ENCODE measurements at regions not wholly inside any gene's neighbourhood (a gene's known extent, or its start where the extent isn't known, plus 50 kb on each side); places are given as distances from the start of the nearest gene placed in this dataset.

DNA sequence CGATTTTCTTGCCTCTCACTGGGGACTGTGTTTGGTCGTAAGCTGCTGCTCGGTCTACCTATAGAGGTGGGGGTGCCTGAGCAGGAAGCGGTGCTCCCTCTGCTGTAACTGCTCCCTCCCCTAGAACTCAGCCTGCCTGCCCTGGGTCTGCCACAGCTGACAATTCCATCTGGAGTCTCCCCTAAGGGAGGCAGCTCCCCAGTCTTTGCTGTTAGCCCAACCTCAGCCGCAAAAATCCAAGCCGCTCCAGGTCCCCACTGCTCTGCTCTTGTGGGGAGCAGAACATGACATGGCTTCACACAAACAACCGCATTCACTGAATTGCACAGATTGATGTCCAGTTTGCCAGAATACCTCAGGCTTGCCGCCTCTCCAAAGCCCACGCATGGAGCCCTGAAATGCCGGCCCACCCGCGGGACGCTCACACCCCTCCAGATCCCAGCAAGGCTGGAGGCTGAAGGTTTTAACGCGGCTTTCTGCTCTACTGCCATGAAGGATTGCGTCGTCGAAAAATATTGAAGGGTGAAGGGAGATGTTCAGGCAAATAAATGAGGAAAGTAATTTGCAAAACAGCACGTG lies 221.5 kb upstream of the FOXF1 start:
- DNase-seq: no peak

DNA sequence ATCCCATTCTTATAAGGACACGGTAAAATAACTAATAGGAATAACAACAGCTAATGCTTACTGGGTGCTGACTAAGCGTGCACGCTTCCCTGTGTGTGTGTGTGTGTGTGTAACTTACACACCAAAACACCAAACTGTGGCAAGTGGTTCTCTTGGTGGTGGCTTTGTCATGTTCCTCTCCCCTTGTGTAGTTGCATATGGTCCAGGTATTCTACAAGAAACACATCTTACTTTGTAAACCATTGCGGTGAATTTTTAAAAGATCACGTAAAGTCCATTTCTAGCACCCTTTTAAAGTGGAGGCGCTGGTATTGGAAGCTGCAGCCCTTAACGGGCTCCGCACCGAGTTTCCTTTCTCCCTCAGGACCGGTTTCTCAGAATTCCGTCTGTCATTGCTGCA lies 221.0 kb upstream of the FOXF1 start:
- DNase-seq: no peak

DNA sequence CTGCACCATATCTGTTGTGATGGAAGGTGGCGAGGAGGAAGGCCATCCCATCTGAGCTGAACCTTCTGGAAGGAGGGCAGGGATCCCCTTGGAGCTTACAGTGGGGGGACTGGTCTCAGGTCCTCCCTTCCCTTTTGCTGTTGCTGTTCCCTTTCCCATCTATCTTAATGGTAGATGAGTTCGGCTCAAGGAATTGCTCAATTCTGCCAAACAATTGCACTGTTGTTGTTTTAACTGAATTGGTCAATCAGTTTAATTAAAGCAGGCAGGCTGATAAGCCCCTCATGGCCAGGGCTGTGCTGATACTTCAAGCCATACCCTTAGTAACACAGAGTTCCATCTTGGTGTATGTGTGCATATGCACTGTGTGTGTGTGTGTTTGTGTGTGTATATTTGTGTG lies 220.4 kb upstream of the FOXF1 start:
- no peak for DNase-seq

DNA sequence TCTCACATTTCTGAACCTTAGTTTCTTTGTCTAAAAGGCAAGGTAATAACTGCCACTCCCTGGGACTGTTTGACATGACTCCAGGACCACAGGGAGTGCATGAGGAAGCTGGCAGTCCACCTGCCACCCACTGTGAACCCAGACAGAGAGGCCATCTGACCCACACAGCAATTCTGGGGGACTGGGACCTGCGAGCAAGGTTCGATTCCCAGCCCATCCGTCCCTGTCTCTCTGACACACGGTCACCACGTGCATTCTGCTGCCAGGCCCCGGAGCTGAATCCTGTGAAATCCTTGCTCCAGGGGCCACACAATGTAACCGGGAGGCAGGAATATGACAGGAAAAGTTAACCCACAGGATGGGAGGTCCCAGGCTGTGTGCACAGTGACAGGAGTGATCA lies 218.8 kb upstream of the FOXF1 start:
- no peak for DNase-seq

- no peak for DNase-seq
These were observed 218.1 kb upstream of the FOXF1 start for GRCh38 chr16:86292171-86292775.

DNA sequence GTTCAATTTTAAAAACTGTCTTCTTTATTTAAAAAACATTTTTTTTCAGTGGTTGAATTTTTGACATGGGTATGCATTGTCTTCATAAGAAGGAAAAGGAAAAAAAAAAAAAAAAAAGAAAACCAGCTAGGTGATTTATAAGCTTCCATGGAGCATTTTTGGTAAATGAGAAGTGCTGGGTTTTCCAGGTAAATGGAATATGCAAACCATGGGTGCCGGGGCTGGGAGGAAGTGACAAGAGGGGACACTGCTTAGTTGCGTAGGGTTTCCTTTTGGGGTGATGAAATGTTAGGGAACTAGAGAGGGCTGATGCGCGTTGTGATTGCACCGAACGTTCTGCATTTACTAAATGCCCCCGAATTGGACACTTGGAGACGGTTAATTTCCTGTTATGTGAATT lies 217.4 kb upstream of the FOXF1 start:
- no peak for DNase-seq

DNA sequence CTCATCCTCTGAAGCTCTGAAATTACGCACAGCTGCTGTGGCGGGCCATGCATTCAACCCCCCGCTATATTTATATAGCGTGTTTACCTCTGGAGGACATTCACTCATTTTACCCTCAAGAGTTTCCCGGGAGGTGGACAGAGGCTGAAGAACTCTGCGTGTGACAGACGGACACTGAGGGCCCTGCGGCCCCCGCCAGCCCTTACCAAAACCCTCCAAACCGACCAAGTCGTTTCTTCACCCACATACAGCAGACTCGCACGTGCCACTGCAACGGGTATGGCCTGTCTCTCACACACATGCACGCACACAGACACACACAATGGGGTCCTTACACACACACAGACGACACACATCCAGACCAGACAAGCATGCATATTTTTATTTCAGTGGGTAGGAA lies 216.4 kb upstream of the FOXF1 start:
- DNase-seq: no peak

DNA sequence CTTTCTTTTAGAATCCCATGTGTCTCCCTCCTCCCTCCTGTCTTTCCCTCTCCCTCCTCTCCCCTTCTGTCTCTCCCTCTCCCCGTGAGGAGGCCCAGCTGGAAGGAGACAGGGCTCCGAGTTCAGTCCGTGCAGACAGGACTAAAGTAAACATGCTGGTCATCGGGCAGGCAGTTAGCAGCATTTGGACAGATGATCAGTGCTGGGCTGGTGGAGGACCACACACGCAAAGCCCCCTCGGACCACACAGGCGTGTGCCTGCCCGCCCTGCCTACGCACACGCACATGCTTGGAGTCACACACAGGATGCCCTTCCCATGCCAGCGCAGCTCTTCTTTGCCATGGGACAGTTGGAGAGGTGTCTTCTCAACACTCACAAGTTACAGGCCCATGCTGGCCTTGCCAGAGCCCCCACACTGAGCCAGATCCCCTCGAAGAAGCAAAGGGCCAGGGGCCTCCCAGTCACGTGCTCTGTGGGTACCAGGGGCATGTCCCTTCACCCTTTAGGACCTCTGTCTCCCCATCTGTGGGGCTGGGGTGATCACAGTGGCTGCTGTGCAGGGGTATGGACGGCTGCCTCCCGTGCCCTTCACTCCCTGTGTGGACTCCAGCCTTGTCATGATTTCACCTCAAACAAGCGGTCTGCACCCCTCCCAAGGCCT lies 215.7 kb upstream of the FOXF1 start:
- DNase-seq: no peak

GRCh38 chr16:86296256-86296655 lies 214.1 kb upstream of the FOXF1 start:
- no peak for DNase-seq

DNA sequence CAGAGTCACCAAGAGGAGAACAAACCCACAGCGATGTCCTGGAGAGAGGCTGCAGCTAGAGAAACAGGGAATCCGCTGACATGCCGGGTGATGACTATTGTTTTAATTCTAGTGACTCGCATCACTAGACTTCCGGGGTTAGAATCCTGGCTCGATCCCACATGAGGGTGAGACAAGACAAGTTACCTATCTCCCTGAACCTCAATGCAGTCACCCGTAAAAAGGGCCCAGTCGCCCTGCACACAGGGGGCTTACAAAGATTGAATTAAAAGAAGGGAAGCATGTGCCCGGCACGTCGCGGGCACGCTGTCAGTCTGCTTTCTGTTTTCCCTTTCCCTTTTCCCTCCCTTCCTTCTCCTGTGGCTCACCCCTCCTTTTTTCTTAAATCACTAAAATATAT lies 212.9 kb upstream of the FOXF1 start:
- DNase-seq: no peak

GRCh38 chr16:86297866-86298757 lies 212.2 kb upstream of the FOXF1 start:
- DNase-seq: no peak

GRCh38 chr16:86298758-86299134 lies 211.6 kb upstream of the FOXF1 start:
- no peak for DNase-seq

DNA sequence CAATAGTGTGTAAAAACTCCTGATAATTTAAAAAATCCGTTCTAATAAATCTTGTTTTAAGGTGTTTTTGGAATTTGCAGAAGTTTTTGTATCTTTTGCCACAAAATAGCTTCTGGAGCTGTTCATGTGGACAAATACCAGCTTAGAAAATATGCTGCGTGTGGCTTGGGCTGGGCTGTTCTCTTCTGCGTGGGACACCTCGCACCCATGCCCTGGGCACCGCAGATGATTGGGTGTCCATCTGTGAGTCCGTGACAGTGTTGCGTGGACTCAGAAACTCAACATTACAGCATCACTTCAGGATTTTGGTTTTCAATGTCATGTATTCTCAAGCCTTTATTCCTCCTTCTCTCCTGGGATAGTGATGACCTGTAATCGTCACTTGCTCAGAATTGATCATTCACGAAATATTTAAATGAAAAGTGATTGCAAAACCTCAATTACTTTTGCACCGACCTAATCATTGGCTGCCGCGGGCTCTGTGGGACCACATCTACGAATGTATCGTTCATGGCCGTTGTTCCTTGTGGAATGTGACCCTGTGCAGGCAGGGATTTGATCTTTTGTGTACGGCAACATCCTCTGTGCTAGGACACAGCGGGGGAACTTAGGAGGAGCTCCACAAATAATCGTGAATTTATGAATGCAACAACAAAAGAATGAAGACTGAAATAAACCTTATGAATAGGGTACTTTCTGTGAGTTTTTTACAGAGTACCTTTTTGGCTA lies 210.3 kb upstream of the FOXF1 start:
- DNase-seq: no peak

GRCh38 chr16:86300746-86301481 lies 209.4 kb upstream of the FOXF1 start:
- no peak for DNase-seq

DNA sequence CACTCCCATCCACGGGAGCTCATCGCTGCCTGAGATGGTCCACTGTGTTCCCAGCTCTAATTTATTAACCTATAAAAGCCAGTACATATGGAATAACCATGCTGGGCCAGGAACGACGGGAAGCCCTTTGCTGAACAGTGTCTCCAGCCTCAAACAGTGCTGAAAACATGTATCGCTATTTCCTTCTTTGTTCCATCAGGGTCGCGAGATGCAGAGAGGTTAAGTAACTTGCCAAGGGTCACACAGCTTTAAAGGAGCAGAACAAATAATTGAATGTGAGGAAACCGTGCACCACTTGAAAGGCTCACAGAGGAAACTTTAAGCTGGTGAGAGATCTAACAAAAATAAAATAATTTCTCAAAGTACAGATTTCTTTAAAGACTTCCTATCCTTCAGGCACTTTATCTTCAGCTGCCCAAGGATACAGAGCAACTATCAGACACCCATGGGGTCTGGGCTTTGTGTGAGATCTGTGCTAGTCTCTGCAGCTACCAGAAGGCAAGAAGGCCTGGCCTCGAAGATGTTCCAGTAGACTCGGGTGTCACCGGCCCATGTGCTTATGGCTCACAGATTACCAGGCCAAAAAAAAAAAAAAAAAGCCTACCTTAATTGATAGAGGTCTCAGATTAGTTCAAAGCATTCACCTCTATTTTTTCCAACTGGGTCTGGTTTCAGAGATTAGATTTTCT lies 207.8 kb upstream of the FOXF1 start:
- DNase-seq: no peak

GRCh38 chr16:86303787-86304678 lies 206.3 kb upstream of the FOXF1 start:
- no peak for DNase-seq

DNA sequence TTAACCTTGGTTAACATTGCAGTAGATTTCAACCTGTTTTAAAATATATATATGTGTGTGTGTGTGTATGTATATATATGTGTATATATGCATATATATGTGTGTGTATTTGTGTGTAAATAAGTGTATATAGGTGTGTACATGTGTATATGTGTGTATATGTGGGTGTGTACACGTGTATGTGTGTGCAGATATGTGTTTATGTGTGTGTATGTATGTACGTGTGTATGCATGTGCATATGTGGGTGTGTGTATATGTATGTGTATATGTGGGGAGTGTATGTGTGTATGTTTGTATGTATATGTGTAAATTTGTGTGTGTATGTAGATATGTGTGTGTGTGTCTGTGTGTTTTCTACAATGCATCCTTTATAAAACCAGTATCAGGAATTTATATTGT lies 205.5 kb upstream of the FOXF1 start:
- no peak for DNase-seq

GRCh38 chr16:86305440-86305839 lies 204.9 kb upstream of the FOXF1 start:
- no peak for DNase-seq

GRCh38 chr16:86306011-86306644 lies 204.2 kb upstream of the FOXF1 start:
- no peak for DNase-seq
